BE2C (cell line): ENCODE measurements at regions not wholly inside any gene's neighbourhood (a gene's known extent, or its start where the extent isn't known, plus 50 kb on each side); places are given as distances from the start of the nearest gene placed in this dataset.

Experiments
- DNase-seq: peaks from one replicate; pipeline ENCODE4 v3.0.0-alpha.2; 2020
- H3K27me3 ChIP-seq: fragments of 250-450 bp; sonication (Bioruptor Pico); 2 replicates; pipeline ENCODE4 v1.5.1; 2020; ENCODE audit warnings: mild to moderate bottlenecking
- H3K36me3 ChIP-seq: fragments of 250-450 bp; sonication (Bioruptor Pico); 2 replicates; pipeline ENCODE4 v1.5.1; 2020; ENCODE audit warnings: mild to moderate bottlenecking
- H3K4me1 ChIP-seq: fragments of 250-450 bp; sonication (Bioruptor Pico); 2 replicates; pipeline ENCODE4 v1.5.1; 2020
- H3K4me3 ChIP-seq: 2 replicates; pipeline ENCODE4 v1.5.1; 2011; ENCODE audit warnings: low read depth, low read length
- H3K9me3 ChIP-seq: fragments of 250-450 bp; sonication (Bioruptor Pico); 2 replicates; pipeline ENCODE4 v1.5.1; 2020
- CTCF ChIP-seq: IDR thresholded peaks from 2 replicates; pipeline ENCODE4 v1.5.1; 2012; ENCODE audit warnings: mild to moderate bottlenecking, low read depth, low read length

DNA sequence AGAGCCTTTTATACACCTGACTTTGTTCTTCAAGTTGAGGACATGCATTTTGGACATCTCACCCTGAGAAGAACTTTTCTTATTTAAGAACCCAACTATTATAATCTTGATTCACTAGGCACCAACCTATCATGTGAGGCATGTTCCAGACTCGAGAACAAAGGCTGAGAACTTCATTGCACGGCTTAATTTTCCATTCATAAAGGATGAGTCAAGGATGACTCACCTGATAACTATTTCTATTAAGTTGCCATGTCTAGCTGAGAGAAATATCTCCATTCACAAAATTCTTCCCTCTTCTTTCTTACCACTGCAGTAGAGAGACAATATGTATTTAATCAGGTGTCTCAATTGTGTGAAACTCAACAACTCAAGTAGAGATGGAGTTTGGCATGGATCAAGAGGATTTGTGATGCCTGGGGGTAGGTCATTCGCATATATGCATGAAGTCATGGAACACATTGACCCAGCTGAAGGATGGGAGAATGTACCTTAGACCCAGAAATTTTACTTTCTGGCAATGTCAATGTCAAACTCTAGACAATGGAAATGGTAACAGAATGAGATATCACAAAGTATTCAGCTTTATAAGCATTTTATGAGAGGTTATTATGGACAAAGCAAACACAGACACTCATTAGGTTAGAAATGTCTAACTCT is 173.2 kb upstream of the PRNP start:
- no peaks in the 10 kb centered on the region for H3K9me3 ChIP-seq
- H3K4me1 ChIP-seq, result no peaks in the 10 kb centered on the region
- H3K4me3 ChIP-seq, result no peak overlapping the region
- H3K27me3 ChIP-seq, result no peaks in the 10 kb centered on the region
- TF ChIP-seq CTCF, result no peak
- DNase-seq, result no peak
- H3K36me3 ChIP-seq, result no peaks in the 10 kb centered on the region

DNA sequence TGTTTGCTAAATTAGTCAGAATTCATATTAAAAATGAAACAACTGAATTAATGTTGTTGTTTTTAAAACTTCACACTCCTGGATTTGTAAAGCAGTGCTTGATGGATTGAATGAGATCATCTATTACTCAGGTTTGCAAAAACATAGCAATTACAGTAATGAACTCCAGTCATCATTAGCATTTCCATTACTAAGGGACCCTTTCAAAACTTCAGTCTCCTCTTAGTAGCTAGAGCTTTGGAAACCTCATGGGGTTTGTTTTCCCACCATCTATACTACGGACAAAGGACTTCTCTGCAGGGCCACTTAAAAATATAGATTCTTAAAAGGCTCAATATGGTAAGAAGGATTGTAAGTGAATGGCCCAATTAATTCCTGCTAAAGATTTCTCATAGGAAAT is 174.5 kb upstream of the PRNP start:
- H3K36me3 ChIP-seq, result no peaks in the 10 kb centered on the region
- H3K4me3 ChIP-seq, result no peak overlapping the region
- H3K9me3 ChIP-seq, result no peaks in the 10 kb centered on the region
- TF ChIP-seq CTCF, result no peak
- H3K4me1 ChIP-seq, result no peaks in the 10 kb centered on the region
- DNase-seq, result no peak
- no peaks in the 10 kb centered on the region for H3K27me3 ChIP-seq

GRCh38 chr20:4509825-4510522 is 176.3 kb upstream of the PRNP start:
- Histone ChIP-seq H3K36me3 (no peaks in the 10 kb centered on the region), H3K4me3 (no peak overlapping the region), H3K27me3 (no peaks in the 10 kb centered on the region), H3K4me1 (no peaks in the 10 kb centered on the region), H3K9me3 (no peaks in the 10 kb centered on the region)
- no peak for DNase-seq
- no peak for TF ChIP-seq CTCF

GRCh38 chr20:4508773-4509172 is 177.5 kb upstream of the PRNP start:
- Histone ChIP-seq H3K4me1 (no peaks in the 10 kb centered on the region), H3K9me3 (no peaks in the 10 kb centered on the region), H3K4me3 (no peak overlapping the region), H3K36me3 (no peaks in the 10 kb centered on the region), H3K27me3 (no peaks in the 10 kb centered on the region)
- DNase-seq, result no peak
- TF ChIP-seq CTCF, result no peak

- no peaks in the 10 kb centered on the region for H3K36me3 ChIP-seq
- no peaks in the 10 kb centered on the region for H3K4me1 ChIP-seq
- DNase-seq, result no peak
- H3K9me3 ChIP-seq, result no peaks in the 10 kb centered on the region
- no peak overlapping the region for H3K4me3 ChIP-seq
- TF ChIP-seq CTCF, result no peak
- no peaks in the 10 kb centered on the region for H3K27me3 ChIP-seq
These were observed 179.0 kb upstream of the PRNP start for GRCh38 chr20:4507288-4507719.

- Histone ChIP-seq H3K4me1 (no peaks in the 10 kb centered on the region), H3K36me3 (no peaks in the 10 kb centered on the region), H3K4me3 (no peak overlapping the region), H3K27me3 (no peaks in the 10 kb centered on the region), H3K9me3 (no peaks in the 10 kb centered on the region)
- no peak for TF ChIP-seq CTCF
- no peak for DNase-seq
These were observed 181.4 kb upstream of the PRNP start for GRCh38 chr20:4504814-4505213.
